Loucy (cell line): ENCODE measurements at regions not wholly inside any gene's neighbourhood (a gene's known extent, or its start where the extent isn't known, plus 50 kb on each side); places are given as distances from the start of the nearest gene placed in this dataset.
"Not testable (repeated sequence)": the region's sequence is repeated elsewhere in the genome, so short reads cannot be mapped to it uniquely, and the experiment has no call there.

Experiments used
- EZH2phosphoT487 ChIP-seq: fragments of 200-600 bp; IDR thresholded peaks from 2 replicates; pipeline ENCODE4 v1.6.1; 2018; ENCODE audit warnings: antibody characterized with exemption, mild to moderate bottlenecking, moderate library complexity, borderline replicate concordance
- TF ChIP-seq, protein P1 (sequence below): fragments of 200-600 bp; sonication (generic); conservative IDR thresholded peaks from 2 replicates; pipeline ENCODE4 v1.5.1; 2014; ENCODE audit warnings: mild to moderate bottlenecking, antibody characterized with exemption, low read length

GRCh38 chr11:37145434-37145833 lies 547.4 kb upstream of the RAG2 start:
- TF ChIP-seq, protein P1, sequence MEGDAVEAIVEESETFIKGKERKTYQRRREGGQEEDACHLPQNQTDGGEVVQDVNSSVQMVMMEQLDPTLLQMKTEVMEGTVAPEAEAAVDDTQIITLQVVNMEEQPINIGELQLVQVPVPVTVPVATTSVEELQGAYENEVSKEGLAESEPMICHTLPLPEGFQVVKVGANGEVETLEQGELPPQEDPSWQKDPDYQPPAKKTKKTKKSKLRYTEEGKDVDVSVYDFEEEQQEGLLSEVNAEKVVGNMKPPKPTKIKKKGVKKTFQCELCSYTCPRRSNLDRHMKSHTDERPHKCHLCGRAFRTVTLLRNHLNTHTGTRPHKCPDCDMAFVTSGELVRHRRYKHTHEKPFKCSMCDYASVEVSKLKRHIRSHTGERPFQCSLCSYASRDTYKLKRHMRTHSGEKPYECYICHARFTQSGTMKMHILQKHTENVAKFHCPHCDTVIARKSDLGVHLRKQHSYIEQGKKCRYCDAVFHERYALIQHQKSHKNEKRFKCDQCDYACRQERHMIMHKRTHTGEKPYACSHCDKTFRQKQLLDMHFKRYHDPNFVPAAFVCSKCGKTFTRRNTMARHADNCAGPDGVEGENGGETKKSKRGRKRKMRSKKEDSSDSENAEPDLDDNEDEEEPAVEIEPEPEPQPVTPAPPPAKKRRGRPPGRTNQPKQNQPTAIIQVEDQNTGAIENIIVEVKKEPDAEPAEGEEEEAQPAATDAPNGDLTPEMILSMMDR: 0 out of 2 replicates have a peak, but pooled peaks have one; percentile 15
- not testable (repeated sequence) for TF ChIP-seq EZH2phosphoT487
